Stimulated activated CD4-positive, alpha-beta T cell treated with anti-CD3 and anti-CD28 coated beads, Interleukin-1b, Interleukin-23, amount 100 ng/mL, for 24 hours (primary cell): ENCODE measurements at regions not wholly inside any gene's neighbourhood (a gene's known extent, or its start where the extent isn't known, plus 50 kb on each side); places are given as distances from the start of the nearest gene placed in this dataset.
"Not testable (repeated sequence)": the region's sequence is repeated elsewhere in the genome, so short reads cannot be mapped to it uniquely, and the experiment has no call there.

ENCODE experiments used
- DNase-seq, 4 experiments: peaks; one replicate each; pipeline ENCODE4 v3.0.0-alpha.2; 2020; ENCODE audit warnings: low read depth in 4 of 4, low spot score in 1 of 4

GRCh38 chr22:49513358-49513851 is 314.3 kb downstream of the BRD1 start:
- no peak for DNase-seq

- DNase-seq, result no peak
These were observed 315.0 kb downstream of the BRD1 start for GRCh38 chr22:49512487-49513165.

GRCh38 chr22:49511393-49512189 is 316.1 kb downstream of the BRD1 start:
- not testable (repeated sequence) for DNase-seq

GRCh38 chr22:49510718-49511117 is 317.0 kb downstream of the BRD1 start:
- DNase-seq, result no peak

GRCh38 chr22:49509016-49509415 is 318.7 kb downstream of the BRD1 start:
- DNase-seq, result no peak

GRCh38 chr22:49508561-49508960 is 319.1 kb downstream of the BRD1 start:
- no peak for DNase-seq

- no peak for DNase-seq
These were observed 319.9 kb downstream of the BRD1 start for GRCh38 chr22:49507607-49508292.

- no peak for DNase-seq
These were observed 321.7 kb downstream of the BRD1 start for GRCh38 chr22:49506010-49506400.

GRCh38 chr22:49505337-49506009 is 322.2 kb downstream of the BRD1 start:
- no peak for DNase-seq

- DNase-seq, result no peak
These were observed 323.7 kb downstream of the BRD1 start for GRCh38 chr22:49503896-49504521.

GRCh38 chr22:49503321-49503720 is 324.4 kb downstream of the BRD1 start:
- no peak for DNase-seq

GRCh38 chr22:49502126-49502826 is 325.4 kb downstream of the BRD1 start:
- no peak for DNase-seq

- DNase-seq, result no peak
These were observed 326.7 kb downstream of the BRD1 start for GRCh38 chr22:49500942-49501395.

- no peak for DNase-seq
These were observed 327.6 kb downstream of the BRD1 start for GRCh38 chr22:49500076-49500460.

- DNase-seq, result no peak
These were observed 328.1 kb downstream of the BRD1 start for GRCh38 chr22:49499433-49500075.

- DNase-seq, result no peak
These were observed 330.4 kb downstream of the BRD1 start for GRCh38 chr22:49497266-49497665.

- DNase-seq, result no peak
These were observed 333.1 kb downstream of the BRD1 start for GRCh38 chr22:49494555-49494954.

- DNase-seq, result no peak
These were observed 334.9 kb downstream of the BRD1 start for GRCh38 chr22:49492741-49493251.

GRCh38 chr22:49492308-49492707 is 335.4 kb downstream of the BRD1 start:
- no peak for DNase-seq
